GM18519 (cell line): ENCODE measurements at regions not wholly inside any gene's neighbourhood (a gene's known extent, or its start where the extent isn't known, plus 50 kb on each side); places are given as distances from the start of the nearest gene placed in this dataset.

Experiments used
- ATAC-seq: cut with Tn5 transposase; IDR thresholded peaks from one replicate; pipeline ENCODE4 v1.9.1; 2021; ENCODE audit warnings: mild to moderate bottlenecking, moderate library complexity; ENCODE audit not compliant: unreplicated experiment, low FRiP score

- ATAC-seq = no peak
These were observed 349.3 kb upstream of the SEMA3D start for GRCh38 chr7:85535974-85536729.

GRCh38 chr7:85529831-85530230 is 343.0 kb upstream of the SEMA3D start:
- no peak for ATAC-seq

GRCh38 chr7:85529201-85529600 is 342.3 kb upstream of the SEMA3D start:
- ATAC-seq = no peak

- no peak for ATAC-seq
These were observed 341.7 kb upstream of the SEMA3D start for GRCh38 chr7:85528581-85528980.

GRCh38 chr7:85525676-85526075 is 338.8 kb upstream of the SEMA3D start:
- no peak for ATAC-seq

GRCh38 chr7:85522070-85522469 is 335.2 kb upstream of the SEMA3D start:
- no peak for ATAC-seq

GRCh38 chr7:85521108-85521694 is 334.3 kb upstream of the SEMA3D start:
- no peak for ATAC-seq

- no peak for ATAC-seq
These were observed 333.3 kb upstream of the SEMA3D start for GRCh38 chr7:85520175-85520574.

GRCh38 chr7:85516675-85517074 is 329.8 kb upstream of the SEMA3D start:
- ATAC-seq = no peak

- ATAC-seq = no peak
These were observed 325.9 kb upstream of the SEMA3D start for GRCh38 chr7:85512790-85513189.

GRCh38 chr7:85510287-85510686 is 323.4 kb upstream of the SEMA3D start:
- no peak for ATAC-seq

GRCh38 chr7:85509476-85509875 is 322.6 kb upstream of the SEMA3D start:
- no peak for ATAC-seq

GRCh38 chr7:85508642-85509410 is 322.0 kb upstream of the SEMA3D start:
- ATAC-seq = no peak

GRCh38 chr7:85498031-85498430 is 311.2 kb upstream of the SEMA3D start:
- no peak for ATAC-seq

- ATAC-seq = no peak
These were observed 302.6 kb upstream of the SEMA3D start for GRCh38 chr7:85489498-85489897.

- no peak for ATAC-seq
These were observed 301.6 kb upstream of the SEMA3D start for GRCh38 chr7:85488406-85488805.

GRCh38 chr7:85483177-85483576 is 296.3 kb upstream of the SEMA3D start:
- no peak for ATAC-seq

- ATAC-seq = no peak
These were observed 293.8 kb upstream of the SEMA3D start for GRCh38 chr7:85480666-85481065.

GRCh38 chr7:85479918-85480643 is 293.2 kb upstream of the SEMA3D start:
- no peak for ATAC-seq

- no peak for ATAC-seq
These were observed 291.7 kb upstream of the SEMA3D start for GRCh38 chr7:85478530-85478929.

GRCh38 chr7:85475476-85475875 is 288.6 kb upstream of the SEMA3D start:
- no peak for ATAC-seq
